ENCODE measurements at regions not wholly inside any gene's neighbourhood (a gene's known extent, or its start where the extent isn't known, plus 50 kb on each side); places are given as distances from the start of the nearest gene placed in this dataset.

DNA sequence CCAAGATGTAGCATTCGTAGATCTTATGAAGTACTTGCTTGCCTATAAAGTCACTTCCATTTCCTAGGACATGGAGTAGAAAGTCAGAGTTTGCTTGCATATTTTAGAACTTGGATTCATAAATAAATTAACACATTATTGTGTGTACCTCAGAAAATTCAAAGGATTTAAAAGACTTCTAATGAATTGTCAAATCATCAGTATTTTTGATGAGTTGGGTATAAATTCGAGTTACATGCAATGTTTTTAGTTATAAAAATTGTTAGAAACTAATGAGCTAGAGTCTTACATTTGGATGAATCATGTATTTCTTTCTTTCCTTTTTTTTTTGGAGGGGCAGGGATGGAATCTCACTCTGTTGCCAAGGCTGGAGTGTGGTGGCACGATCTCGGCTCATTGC, 156.9 kb upstream of the KCNJ16 start:
- H3K9me3 ChIP-seq (ENCODE audit: control insufficient read depth, low read length), result no peaks in the 10 kb centered on the region
- no peak overlapping the region for H3K4me3 ChIP-seq (ENCODE audit: low read length in 2 of 2)
- DNase-seq (no peak), ATAC-seq (ENCODE audit: low FRiP score) (no peak)
- intact Hi-C loops (cut with DNase I), result no loop called here
- no peaks in the 10 kb centered on the region for H3K4me1 ChIP-seq (ENCODE audit: control insufficient read depth in 1 of 2, insufficient read depth in 2 of 2, low read length in 2 of 2)
- 88 to 89% methylated on average over 4 of the region's 4 CpGs for WGBS, 2 donors
- no peaks in the 10 kb centered on the region for H3K36me3 ChIP-seq (ENCODE audit: control insufficient read depth in 1 of 2, insufficient read depth in 2 of 2, low read length in 1 of 2)
- H3K27me3 ChIP-seq (ENCODE audit: control insufficient read depth in 1 of 2, insufficient read depth in 2 of 2, low read length in 1 of 2), result no peaks in the 10 kb centered on the region
- H3K27ac ChIP-seq (ENCODE audit: low read depth in 1 of 2, low read length in 2 of 2), result no peak overlapping the region

DNA sequence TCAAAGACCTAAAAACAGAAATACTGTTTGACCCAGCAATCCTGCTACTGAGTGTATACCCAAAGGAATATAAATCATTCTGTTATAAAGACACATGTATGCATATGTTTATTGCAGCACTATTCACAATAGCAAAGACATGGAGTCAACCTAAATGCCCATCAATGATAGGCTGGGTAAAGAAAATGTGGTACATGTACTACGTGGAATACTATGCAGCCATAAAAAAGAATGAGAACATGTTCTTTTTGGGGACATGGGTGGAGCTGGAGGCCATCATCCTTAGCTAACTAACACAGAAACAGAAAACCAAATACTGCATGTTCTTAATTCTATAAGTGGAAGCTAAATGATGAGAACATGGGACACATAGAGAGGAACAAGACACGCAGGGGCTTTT, 155.2 kb upstream of the KCNJ16 start:
- 96 to 97% methylated on average over 2 of the region's 2 CpGs for WGBS, 2 donors
- H3K36me3 ChIP-seq (ENCODE audit: control insufficient read depth in 1 of 2, insufficient read depth in 2 of 2, low read length in 1 of 2), result no peaks in the 10 kb centered on the region

DNA sequence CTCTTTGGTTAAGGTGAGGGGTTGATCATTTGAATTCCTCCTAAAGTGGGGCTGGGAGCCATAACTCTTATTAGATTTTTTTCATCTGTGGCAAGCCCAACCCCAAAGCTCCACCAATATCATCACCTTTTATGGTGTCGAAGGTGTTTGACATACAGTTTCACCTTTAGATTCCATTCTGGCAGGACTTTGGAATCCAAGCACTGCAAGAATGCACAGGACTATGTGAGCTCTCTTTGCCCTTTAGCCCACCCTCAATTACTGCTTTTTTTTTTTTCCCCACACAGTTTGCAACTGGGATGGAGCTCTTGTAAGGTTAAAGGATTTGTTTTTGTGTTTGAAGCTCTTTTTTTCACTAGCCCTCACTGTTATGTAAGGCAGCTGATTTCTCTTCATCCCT, 154.0 kb upstream of the KCNJ16 start:
- H3K4me3 ChIP-seq (ENCODE audit: low read length in 2 of 2), result no peak overlapping the region
- no peak for ATAC-seq (ENCODE audit: low FRiP score)
- H3K27ac ChIP-seq (ENCODE audit: low read depth in 1 of 2, low read length in 2 of 2), result no peak overlapping the region
- no peaks in the 10 kb centered on the region for H3K9me3 ChIP-seq (ENCODE audit: control insufficient read depth, low read length)
- H3K27me3 ChIP-seq (ENCODE audit: control insufficient read depth in 1 of 2, insufficient read depth in 2 of 2, low read length in 1 of 2), result no peaks in the 10 kb centered on the region
- intact Hi-C loops (cut with DNase I), result no loop called here
- no peak for DNase-seq
- WGBS, 2 donors, result 90% methylated on average over 1 of the region's 1 CpG
- H3K36me3 ChIP-seq (ENCODE audit: control insufficient read depth in 1 of 2, insufficient read depth in 2 of 2, low read length in 1 of 2), result no peaks in the 10 kb centered on the region
- no peaks in the 10 kb centered on the region for H3K4me1 ChIP-seq (ENCODE audit: control insufficient read depth in 1 of 2, insufficient read depth in 2 of 2, low read length in 2 of 2)

More for the DNA sequence above, 155.2 kb upstream of the KCNJ16 start:
- no peak for DNase-seq
- intact Hi-C loops (cut with DNase I), result no loop called here
- Histone ChIP-seq H3K27ac (ENCODE audit: low read depth in 1 of 2, low read length in 2 of 2) (no peak overlapping the region), H3K27me3 (ENCODE audit: control insufficient read depth in 1 of 2, insufficient read depth in 2 of 2, low read length in 1 of 2) (no peaks in the 10 kb centered on the region), H3K4me1 (ENCODE audit: control insufficient read depth in 1 of 2, insufficient read depth in 2 of 2, low read length in 2 of 2) (no peaks in the 10 kb centered on the region), H3K9me3 (ENCODE audit: control insufficient read depth, low read length) (no peaks in the 10 kb centered on the region), H3K4me3 (ENCODE audit: low read length in 2 of 2) (no peak overlapping the region)
- ATAC-seq (ENCODE audit: low FRiP score), result no peak

DNA sequence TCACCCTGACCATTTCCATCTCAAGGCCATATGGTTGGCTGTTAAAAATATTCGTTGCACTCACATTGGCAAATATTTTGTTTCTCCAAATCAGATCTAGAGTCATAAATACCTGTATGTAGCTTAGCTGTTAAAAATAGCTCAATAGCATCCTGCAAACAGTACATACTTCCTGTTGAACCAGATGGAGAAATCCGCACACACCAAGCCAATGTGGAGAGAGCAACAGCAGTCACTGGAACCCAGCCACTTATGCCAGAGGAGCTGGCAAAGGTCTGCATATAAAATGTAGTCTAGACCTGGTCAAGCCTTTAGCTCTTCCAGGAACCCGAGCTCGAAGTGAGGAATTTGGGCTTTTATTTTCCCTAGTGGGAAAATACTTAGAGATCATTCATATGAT, 146.4 kb upstream of the KCNJ16 start:
- intact Hi-C loops (cut with DNase I), result no loop called here
- H3K4me3 ChIP-seq (ENCODE audit: low read length in 2 of 2), result no peak overlapping the region
- H3K27ac ChIP-seq (ENCODE audit: low read depth in 1 of 2, low read length in 2 of 2), result no peak overlapping the region
- H3K27me3 ChIP-seq (ENCODE audit: control insufficient read depth in 1 of 2, insufficient read depth in 2 of 2, low read length in 1 of 2), result no peaks in the 10 kb centered on the region
- no peaks in the 10 kb centered on the region for H3K36me3 ChIP-seq (ENCODE audit: control insufficient read depth in 1 of 2, insufficient read depth in 2 of 2, low read length in 1 of 2)
- no peak for DNase-seq
- ATAC-seq (ENCODE audit: low FRiP score), result no peak
- WGBS, 2 donors, result 9% methylated on average over 4 of the region's 4 CpGs
- no peaks in the 10 kb centered on the region for H3K4me1 ChIP-seq (ENCODE audit: control insufficient read depth in 1 of 2, insufficient read depth in 2 of 2, low read length in 2 of 2)
- H3K9me3 ChIP-seq (ENCODE audit: control insufficient read depth, low read length), result no peaks in the 10 kb centered on the region

DNA sequence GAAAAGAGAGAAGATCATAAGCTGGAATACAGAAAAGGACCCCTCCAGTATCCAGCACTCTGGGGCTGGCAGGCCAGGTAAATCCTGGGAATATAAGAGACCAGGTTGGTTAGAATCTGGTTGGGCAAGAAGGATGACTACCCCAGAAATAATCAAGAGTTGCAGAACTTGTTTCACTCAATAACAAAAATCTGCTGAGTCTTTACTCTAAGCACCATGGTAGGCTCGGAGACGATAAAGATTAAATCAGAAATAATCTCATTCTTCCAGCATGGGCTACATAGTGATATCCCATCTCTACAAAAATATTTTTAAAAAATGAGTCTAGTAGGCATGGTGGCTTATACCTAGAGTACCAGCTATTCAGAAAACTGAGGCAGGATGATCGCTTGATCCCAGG, 138.0 kb upstream of the KCNJ16 start:
- Histone ChIP-seq H3K27ac (ENCODE audit: low read depth in 1 of 2, low read length in 2 of 2) (no peak overlapping the region), H3K4me1 (ENCODE audit: control insufficient read depth in 1 of 2, insufficient read depth in 2 of 2, low read length in 2 of 2) (no peaks in the 10 kb centered on the region), H3K36me3 (ENCODE audit: control insufficient read depth in 1 of 2, insufficient read depth in 2 of 2, low read length in 1 of 2) (no peaks in the 10 kb centered on the region), H3K9me3 (ENCODE audit: control insufficient read depth, low read length) (no peaks in the 10 kb centered on the region), H3K4me3 (ENCODE audit: low read length in 2 of 2) (no peak overlapping the region), H3K27me3 (ENCODE audit: control insufficient read depth in 1 of 2, insufficient read depth in 2 of 2, low read length in 1 of 2) (no peaks in the 10 kb centered on the region)
- WGBS, 2 donors, result 87% methylated on average over 3 of the region's 3 CpGs
- intact Hi-C loops (cut with DNase I), result no loop called here
- ATAC-seq (ENCODE audit: low FRiP score) (no peak), DNase-seq (no peak)

DNA sequence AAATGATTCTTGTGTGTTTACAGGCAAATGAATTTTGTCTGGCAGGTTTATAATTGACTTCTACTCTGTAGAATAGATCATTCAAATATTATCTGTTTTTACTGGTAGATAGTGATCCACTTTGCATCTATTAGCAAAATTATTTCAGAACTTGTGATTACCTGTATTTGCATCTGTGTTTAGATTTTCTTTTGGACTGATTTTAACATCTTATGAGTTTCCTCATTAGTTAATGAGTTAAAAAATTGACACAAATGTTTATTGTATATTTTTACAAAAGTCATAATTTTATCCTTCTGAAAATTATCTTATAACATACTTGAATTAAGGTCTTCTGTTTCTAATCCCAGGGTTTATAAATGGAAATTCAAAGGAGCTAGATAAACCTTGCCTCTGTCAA, 132.0 kb upstream of the KCNJ16 start:
- Histone ChIP-seq H3K36me3 (ENCODE audit: control insufficient read depth in 1 of 2, insufficient read depth in 2 of 2, low read length in 1 of 2) (no peaks in the 10 kb centered on the region), H3K27ac (ENCODE audit: low read depth in 1 of 2, low read length in 2 of 2) (no peak overlapping the region), H3K4me3 (ENCODE audit: low read length in 2 of 2) (no peak overlapping the region), H3K27me3 (ENCODE audit: control insufficient read depth in 1 of 2, insufficient read depth in 2 of 2, low read length in 1 of 2) (no peaks in the 10 kb centered on the region), H3K9me3 (ENCODE audit: control insufficient read depth, low read length) (no peaks in the 10 kb centered on the region), H3K4me1 (ENCODE audit: control insufficient read depth in 1 of 2, insufficient read depth in 2 of 2, low read length in 2 of 2) (no peaks in the 10 kb centered on the region)
- intact Hi-C loops (cut with DNase I), result loop anchor here in 1 of 2 donors (2.0 kb wide), 1 partner anchor 36 kb away; no protein-coding TSS in a partner anchor
- ATAC-seq (ENCODE audit: low FRiP score), result no peak
- no peak for DNase-seq

DNA sequence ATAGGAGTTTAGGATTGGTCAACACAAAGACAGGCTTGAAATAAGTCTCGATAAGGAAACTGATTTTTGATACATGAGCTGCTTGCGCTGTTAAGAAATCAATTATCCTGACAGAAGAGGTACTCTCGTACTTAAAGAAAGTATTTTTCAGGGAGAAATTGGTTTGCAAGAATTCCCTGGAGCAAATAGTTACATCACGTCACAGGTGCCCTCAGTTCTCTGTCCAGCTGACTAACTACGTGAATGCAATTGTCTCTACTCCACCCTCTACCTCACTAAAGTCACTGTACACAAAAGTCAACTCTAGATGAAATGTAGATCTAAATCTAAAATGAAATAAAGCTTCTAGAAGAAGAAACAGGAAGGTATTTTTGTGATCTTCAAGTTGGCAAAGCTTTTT, 130.6 kb upstream of the KCNJ16 start:
- intact Hi-C loops (cut with DNase I), result no loop called here
- no peaks in the 10 kb centered on the region for H3K9me3 ChIP-seq (ENCODE audit: control insufficient read depth, low read length)
- no peak overlapping the region for H3K27ac ChIP-seq (ENCODE audit: low read depth in 1 of 2, low read length in 2 of 2)
- H3K4me1 ChIP-seq (ENCODE audit: control insufficient read depth in 1 of 2, insufficient read depth in 2 of 2, low read length in 2 of 2), result no peaks in the 10 kb centered on the region
- no peaks in the 10 kb centered on the region for H3K36me3 ChIP-seq (ENCODE audit: control insufficient read depth in 1 of 2, insufficient read depth in 2 of 2, low read length in 1 of 2)
- H3K27me3 ChIP-seq (ENCODE audit: control insufficient read depth in 1 of 2, insufficient read depth in 2 of 2, low read length in 1 of 2), result no peaks in the 10 kb centered on the region
- ATAC-seq (ENCODE audit: low FRiP score) (no peak), DNase-seq (no peak)
- no peak overlapping the region for H3K4me3 ChIP-seq (ENCODE audit: low read length in 2 of 2)
- 91 to 95% methylated on average over 5 of the region's 5 CpGs for WGBS, 2 donors

DNA sequence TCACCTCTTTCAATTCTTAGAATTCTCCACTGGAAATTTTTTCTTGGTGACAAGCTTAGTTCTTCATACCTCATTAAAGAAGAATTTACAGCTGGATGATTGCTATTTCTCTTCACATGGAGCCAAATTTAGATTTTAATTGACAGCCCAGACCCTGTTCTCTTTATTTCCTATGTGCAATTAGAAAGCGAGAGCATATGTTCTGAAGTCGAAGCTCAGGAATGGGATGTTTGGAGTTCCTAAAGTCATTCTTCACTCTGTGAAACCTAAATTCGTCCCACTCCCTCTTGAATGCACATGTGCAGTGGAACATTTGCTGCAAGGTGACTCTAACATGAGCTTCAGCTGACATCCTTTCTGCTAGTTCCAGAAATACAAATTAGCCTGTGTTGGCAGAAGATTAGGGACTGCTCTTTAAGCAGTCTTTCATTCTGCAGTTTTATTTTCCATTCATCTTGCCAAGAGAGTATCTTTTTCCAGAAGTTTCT, 129.3 kb upstream of the KCNJ16 start:
- H3K9me3 ChIP-seq (ENCODE audit: control insufficient read depth, low read length), result no peaks in the 10 kb centered on the region
- no peaks in the 10 kb centered on the region for H3K27me3 ChIP-seq (ENCODE audit: control insufficient read depth in 1 of 2, insufficient read depth in 2 of 2, low read length in 1 of 2)
- H3K36me3 ChIP-seq (ENCODE audit: control insufficient read depth in 1 of 2, insufficient read depth in 2 of 2, low read length in 1 of 2), result no peaks in the 10 kb centered on the region
- H3K4me1 ChIP-seq (ENCODE audit: control insufficient read depth in 1 of 2, insufficient read depth in 2 of 2, low read length in 2 of 2), result no peaks in the 10 kb centered on the region
- ATAC-seq (ENCODE audit: low FRiP score) (no peak), DNase-seq (no peak)
- WGBS, 2 donors, result 10 to 18% methylated on average over 3 of the region's 3 CpGs
- H3K4me3 ChIP-seq (ENCODE audit: low read length in 2 of 2), result no peak overlapping the region
- H3K27ac ChIP-seq (ENCODE audit: low read depth in 1 of 2, low read length in 2 of 2), result no peak overlapping the region
- intact Hi-C loops (cut with DNase I), result no loop called here

DNA sequence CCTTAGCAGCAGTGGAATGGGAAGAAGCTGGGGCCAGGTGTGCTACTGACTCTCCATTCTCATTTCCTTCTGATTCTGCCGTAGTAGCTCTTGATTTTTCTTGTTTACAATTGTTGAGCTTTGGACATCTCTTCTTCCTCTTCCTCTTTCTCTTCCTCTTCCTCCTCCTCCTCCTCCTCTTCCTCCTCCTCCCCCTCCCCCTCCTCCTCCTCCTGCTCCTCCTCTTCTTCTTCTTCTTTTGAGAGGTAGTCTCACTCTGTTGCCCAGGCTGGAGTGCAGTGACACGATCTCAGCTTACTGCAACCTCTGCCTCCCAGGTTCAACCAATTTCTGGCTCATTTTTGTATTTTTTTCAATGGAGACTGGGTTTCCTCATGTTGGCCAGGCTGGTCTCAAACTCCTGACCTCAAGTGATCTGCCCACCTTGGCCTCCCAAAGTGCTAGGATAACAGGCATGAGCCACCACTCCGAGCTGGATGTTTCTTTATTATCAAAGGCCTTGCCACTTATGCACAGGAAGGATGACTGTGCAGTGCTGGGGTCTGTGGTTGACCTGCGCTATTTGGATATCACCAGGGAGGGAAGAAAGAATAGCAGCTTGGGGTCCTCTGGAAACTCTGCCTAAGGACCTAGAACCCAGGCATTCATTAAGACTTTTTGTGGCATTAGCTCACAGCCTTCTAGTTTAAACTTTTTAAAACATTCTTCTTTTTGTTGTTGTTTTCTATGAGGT, 127.8 kb upstream of the KCNJ16 start:
- Histone ChIP-seq H3K4me1 (ENCODE audit: control insufficient read depth in 1 of 2, insufficient read depth in 2 of 2, low read length in 2 of 2) (no peaks in the 10 kb centered on the region), H3K4me3 (ENCODE audit: low read length in 2 of 2) (no peak overlapping the region), H3K9me3 (ENCODE audit: control insufficient read depth, low read length) (no peaks in the 10 kb centered on the region), H3K36me3 (ENCODE audit: control insufficient read depth in 1 of 2, insufficient read depth in 2 of 2, low read length in 1 of 2) (no peaks in the 10 kb centered on the region), H3K27ac (ENCODE audit: low read depth in 1 of 2, low read length in 2 of 2) (no peak overlapping the region), H3K27me3 (ENCODE audit: control insufficient read depth in 1 of 2, insufficient read depth in 2 of 2, low read length in 1 of 2) (no peaks in the 10 kb centered on the region)
- intact Hi-C loops (cut with DNase I), result no loop called here
- whole genome bisulfite sequencing, 2 donors, result 88 to 93% methylated on average over 4 of the region's 4 CpGs
- ATAC-seq (ENCODE audit: low FRiP score) (no peak), DNase-seq (no peak)

Data from aorta (tissue), 5 donors.